ENCODE measurements at regions not wholly inside any gene's neighbourhood (a gene's known extent, or its start where the extent isn't known, plus 50 kb on each side); places are given as distances from the start of the nearest gene placed in this dataset.
A peak's percentile ranks its signal among the peaks of the same experiment; 100 is the strongest.

GRCh38 chr20:7285918-7286556 lies 518.6 kb downstream of the BMP2 start (continued):
- TF ChIP-seq SMC3 (IDR thresholded peaks at IDR 0.05; ENCODE audit: low read length), result peak; percentile 87
- 0 out of 2 replicates have a peak, but pooled peaks have one; percentile 62 for TF ChIP-seq NPAS2 (CRISPR knock-in tag; IDR thresholded peaks at IDR 0.05; ENCODE audit: borderline replicate concordance)
- TF ChIP-seq ZNF501 (CRISPR knock-in tag; IDR thresholded peaks at IDR 0.05), result 0 out of 2 replicates have a peak, but pooled peaks have one; percentile 21
- TF ChIP-seq CTCF (CRISPR knock-in tag; IDR thresholded peaks at IDR 0.05), result peak; percentile 94
- TF ChIP-seq ZNF781 (CRISPR knock-in tag; IDR thresholded peaks at IDR 0.05; ENCODE audit: borderline replicate concordance, not compliant biosample characterization), result no peak

GRCh38 chr20:7291323-7291943 lies 523.9 kb downstream of the BMP2 start:
- WGBS (ENCODE audit: low lambda C conversion rate), result 3% methylated on average over 2 of the region's 2 CpGs
- POLR2A ChIA-PET, result no interaction called here
- Histone ChIP-seq H4K20me1 (ENCODE audit: insufficient read depth, low read length) (no peaks in the 10 kb centered on the region), H3K9ac (ENCODE audit: insufficient read depth, low read depth, low read length) (no peak overlapping the region), H3K4me1 (ENCODE audit: insufficient read depth, low read length) (no peaks in the 10 kb centered on the region), H3K27ac (ENCODE audit: extremely low read length, insufficient read depth, low read length) (no peak overlapping the region), H3K27me3 (ENCODE audit: control insufficient read depth in 1 of 2, insufficient read depth in 2 of 2, low read length in 2 of 2) (no peaks in the 10 kb centered on the region), H3K4me3 (replicated peaks in 1 of 3; ENCODE audit: insufficient read depth in 1 of 3, low read depth in 2 of 3, low read length in 3 of 3) (no peak overlapping the region), H3K79me2 (ENCODE audit: insufficient read depth, low read length) (no peaks in the 10 kb centered on the region), H2AFZ (ENCODE audit: low read length) (no peak overlapping the region), H3K36me3 (replicated peaks in 1 of 2; ENCODE audit: control insufficient read depth in 1 of 2, insufficient read depth in 2 of 2, low read length in 2 of 2) (no peaks in the 10 kb centered on the region), H3K9me3 (ENCODE audit: low read length) (no peaks in the 10 kb centered on the region), H3K4me2 (ENCODE audit: low read depth, low read length) (no peak overlapping the region)
- TF ChIP-seq ZFP82 (CRISPR knock-in tag; IDR thresholded peaks at IDR 0.05; ENCODE audit: borderline replicate concordance) (no peak), ATF2 (CRISPR knock-in tag; IDR thresholded peaks at IDR 0.05) (no peak), ATAD3A (CRISPR knock-in tag; IDR thresholded peaks at IDR 0.05) (no peak), ISX (CRISPR knock-in tag; conservative IDR thresholded peaks at IDR 0.05) (no peak), RARA (CRISPR knock-in tag; IDR thresholded peaks at IDR 0.05) (no peak), ADNP (CRISPR knock-in tag; IDR thresholded peaks at IDR 0.05) (no peak), NCOR1 (IDR thresholded peaks at IDR 0.05; ENCODE audit: borderline replicate concordance, low read length) (no peak), MIER3 (CRISPR knock-in tag; IDR thresholded peaks at IDR 0.05; ENCODE audit: borderline replicate concordance) (no peak), RCOR2 (CRISPR knock-in tag; IDR thresholded peaks at IDR 0.05) (no peak), PLSCR1 (CRISPR knock-in tag; IDR thresholded peaks at IDR 0.05; ENCODE audit: borderline replicate concordance) (no peak)
- ATAC-seq, result no peak
- CTCF ChIA-PET (ENCODE audit: low intra/inter-chr PET ratio, low total read pairs), result no interaction called here
- no peak for FAIRE-seq
- no TSS peak for BruUV-seq (replicated peaks)
- DNase-seq (ENCODE audit: low spot score), result no peak
- intact Hi-C loops (cut with micrococcal nuclease; ENCODE audit: unreplicated experiment) (no loop called here), in situ Hi-C loops (cut with HindIII; ENCODE audit: extremely low pct_ligation_motif_present, low pct_unique_long_range_greater_than_20kb) (loop anchor here (25.0 kb wide), 1 partner anchor 1154 kb away; no protein-coding TSS in a partner anchor)
